ENCODE measurements at regions not wholly inside any gene's neighbourhood (a gene's known extent, or its start where the extent isn't known, plus 50 kb on each side); places are given as distances from the start of the nearest gene placed in this dataset.

DNA sequence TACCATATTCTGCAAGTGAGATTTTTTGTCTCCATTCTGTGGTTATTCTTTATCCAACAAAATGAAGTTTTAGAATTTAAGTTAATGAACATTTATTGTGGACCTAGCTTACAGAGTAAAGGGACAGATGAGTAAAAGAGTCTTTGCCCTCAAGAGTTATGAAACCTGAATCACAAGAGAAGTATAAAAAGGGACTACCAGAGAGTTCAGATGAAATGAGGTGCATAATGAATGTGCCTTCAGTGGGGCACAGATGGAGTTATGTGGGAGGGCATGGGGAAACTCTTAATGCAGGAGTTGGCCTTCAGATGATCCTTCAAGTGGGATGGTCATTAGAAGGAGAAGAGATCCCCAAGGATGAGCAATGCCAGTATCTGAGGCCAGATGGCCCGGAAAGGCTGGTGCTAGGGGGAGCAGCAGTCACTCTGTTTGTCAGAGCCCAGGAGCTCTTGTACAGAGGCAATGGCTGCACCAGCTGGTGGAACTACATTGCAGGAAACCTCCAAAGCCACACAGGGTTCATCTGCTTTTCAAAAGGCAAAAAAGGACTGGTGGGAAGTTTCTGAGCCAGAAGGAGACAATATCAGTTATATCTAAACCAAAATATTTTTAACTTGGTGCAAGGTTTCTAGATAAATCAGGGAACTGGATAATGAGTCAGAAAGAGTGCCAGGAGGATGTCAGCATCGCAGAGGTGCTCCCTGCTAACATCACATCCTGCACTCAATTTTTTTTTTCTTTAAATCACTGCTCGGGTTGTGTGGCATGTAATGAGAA lies 162.0 kb downstream of the KLF6 start:
- ChIA-PET POLR2A (ENCODE audit: unreplicated experiment) (no interaction called here), CTCF (interaction anchor here (0.6 kb wide), 1 partner anchor 525 kb away, joined by 3 read pairs; no protein-coding TSS in a partner anchor)
- Histone ChIP-seq H3K56ac (ENCODE audit: extremely low read depth, insufficient read depth, low read length) (peak overlapping the region; percentile 44; the same call in 1 of the 2 replicates), H3K9ac (ENCODE audit: low read depth, low read length) (no peak overlapping the region), H3K4ac (ENCODE audit: low read depth, low read length) (peak overlapping the region; percentile 74), H2AFZ (replicated peaks; ENCODE audit: low read length, poor library complexity) (no peak overlapping the region), H3K23ac (ENCODE audit: low read depth, low read length) (peak overlapping the region; percentile 19), H3K4me1 (ENCODE audit: control insufficient read depth, insufficient read depth, low read length) (peaks cover 11% of the 10 kb centered on the region), H2BK120ac (ENCODE audit: low read depth, low read length) (peak overlapping the region; percentile 67), H2BK20ac (ENCODE audit: low read depth, low read length) (peak overlapping the region; percentile 28), H3K18ac (ENCODE audit: low read depth, low read length) (peak overlapping the region; percentile 78), H3K79me1 (ENCODE audit: low read depth in 1 of 2, low read length in 2 of 2) (no peaks in the 10 kb centered on the region; a peak in 1 of 4 replicates), H4K5ac (ENCODE audit: low read depth, low read length) (peak overlapping the region; percentile 28), H3K27ac (ENCODE audit: insufficient read depth, low read length) (peak overlapping the region; percentile 15; the same call in 1 of the 2 replicates), H3K14ac (replicated peaks; ENCODE audit: low read depth, low read length) (peak overlapping the region; percentile 77), H4K8ac (ENCODE audit: low read depth in 2 of 2, low read length in 2 of 2) (peak overlapping the region; percentile 32 to 38; a peak in 3 of 4 replicates), H3K36me3 (ENCODE audit: control insufficient read depth, insufficient read depth, low read length) (no peaks in the 10 kb centered on the region), H3K9me1 (ENCODE audit: insufficient read depth, low read length) (peaks cover 9% of the 10 kb centered on the region; the same call in 1 of the 2 replicates), H2AK9ac (replicated peaks; ENCODE audit: low read depth, low read length, poor library complexity) (no peak overlapping the region), H4K20me1 (ENCODE audit: insufficient read depth, low read length) (no peaks in the 10 kb centered on the region), H3K27me3 (ENCODE audit: control insufficient read depth, insufficient read depth, low read length) (no peaks in the 10 kb centered on the region), H3K9me3 (ENCODE audit: control insufficient read depth, insufficient read depth, low read length) (peaks cover 2% of the 10 kb centered on the region; the same call in 1 of the 2 replicates), H3K4me2 (ENCODE audit: low read depth, low read length) (0 out of 2 replicates have a peak overlapping the region, but pooled peaks have one; percentile 6), H3K4me3 (ENCODE audit: insufficient read depth, low read depth, low read length) (no peak overlapping the region), H4K91ac (ENCODE audit: insufficient read depth, low read depth, low read length) (peak overlapping the region; percentile 34; the same call in 1 of the 2 replicates), H2BK5ac (ENCODE audit: low read depth, low read length, poor library complexity, severe bottlenecking) (peak overlapping the region; percentile 87), H2BK15ac (ENCODE audit: low read depth, low read length) (peak overlapping the region; percentile 54; the same call in 1 of the 3 replicates), H2AK5ac (ENCODE audit: low read depth, low read length) (peak overlapping the region; percentile 21; the same call in 1 of the 2 replicates)
- no TSS peak for BruUV-seq (replicated peaks)
- DNase-seq (peak; percentile 55), ATAC-seq (ENCODE audit: low read depth) (peak; percentile 14)
- in situ Hi-C loops (cut with MboI; ENCODE audit: low sequenced_read_pairs), result loop anchor here (10.0 kb wide), 1 partner anchor 158 kb away; no protein-coding TSS in a partner anchor
- 100% methylated on average over 1 of the region's 3 CpGs; no CpG with 5 or more reads in 1 of the 2 experiments for WGBS, 2 experiments (ENCODE audit: extremely low coverage in 2 of 2, insufficient read length in 1 of 2)
- dilution Hi-C loops (cut with HindIII; ENCODE audit: low sequenced_read_pairs, unreplicated experiment), result no loop called here
- intact Hi-C loops (cut with micrococcal nuclease), result loop anchor here (5.0 to 10.0 kb wide), 3 partner anchors 154 to 1142 kb away; no protein-coding TSS in a partner anchor
- TF ChIP-seq NFE2L2 (IDR thresholded peaks at IDR 0.05; ENCODE audit: low read depth, low read length), result no peak
- TF ChIP-seq FOS (IDR thresholded peaks at IDR 0.05; ENCODE audit: low read depth, low read length), result no peak
- TF ChIP-seq MAZ (IDR thresholded peaks at IDR 0.05; ENCODE audit: borderline replicate concordance, low read depth, low read length), result no peak
- TF ChIP-seq, protein P1, sequence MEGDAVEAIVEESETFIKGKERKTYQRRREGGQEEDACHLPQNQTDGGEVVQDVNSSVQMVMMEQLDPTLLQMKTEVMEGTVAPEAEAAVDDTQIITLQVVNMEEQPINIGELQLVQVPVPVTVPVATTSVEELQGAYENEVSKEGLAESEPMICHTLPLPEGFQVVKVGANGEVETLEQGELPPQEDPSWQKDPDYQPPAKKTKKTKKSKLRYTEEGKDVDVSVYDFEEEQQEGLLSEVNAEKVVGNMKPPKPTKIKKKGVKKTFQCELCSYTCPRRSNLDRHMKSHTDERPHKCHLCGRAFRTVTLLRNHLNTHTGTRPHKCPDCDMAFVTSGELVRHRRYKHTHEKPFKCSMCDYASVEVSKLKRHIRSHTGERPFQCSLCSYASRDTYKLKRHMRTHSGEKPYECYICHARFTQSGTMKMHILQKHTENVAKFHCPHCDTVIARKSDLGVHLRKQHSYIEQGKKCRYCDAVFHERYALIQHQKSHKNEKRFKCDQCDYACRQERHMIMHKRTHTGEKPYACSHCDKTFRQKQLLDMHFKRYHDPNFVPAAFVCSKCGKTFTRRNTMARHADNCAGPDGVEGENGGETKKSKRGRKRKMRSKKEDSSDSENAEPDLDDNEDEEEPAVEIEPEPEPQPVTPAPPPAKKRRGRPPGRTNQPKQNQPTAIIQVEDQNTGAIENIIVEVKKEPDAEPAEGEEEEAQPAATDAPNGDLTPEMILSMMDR (conservative IDR thresholded peaks at IDR 0.05; ENCODE audit: low read depth, low read length), result no peak
- no peak for TF ChIP-seq RAD21 (IDR thresholded peaks at IDR 0.05; ENCODE audit: low read length)
- TF ChIP-seq CEBPB (IDR thresholded peaks at IDR 0.05; ENCODE audit: low read depth, low read length), result no peak
- no peak for TF ChIP-seq SMC3 (IDR thresholded peaks at IDR 0.05; ENCODE audit: low read depth, low read length)
- TF ChIP-seq MXI1 (IDR thresholded peaks at IDR 0.05; ENCODE audit: borderline replicate concordance, low read depth, low read length), result no peak
- TF ChIP-seq, protein P2, sequence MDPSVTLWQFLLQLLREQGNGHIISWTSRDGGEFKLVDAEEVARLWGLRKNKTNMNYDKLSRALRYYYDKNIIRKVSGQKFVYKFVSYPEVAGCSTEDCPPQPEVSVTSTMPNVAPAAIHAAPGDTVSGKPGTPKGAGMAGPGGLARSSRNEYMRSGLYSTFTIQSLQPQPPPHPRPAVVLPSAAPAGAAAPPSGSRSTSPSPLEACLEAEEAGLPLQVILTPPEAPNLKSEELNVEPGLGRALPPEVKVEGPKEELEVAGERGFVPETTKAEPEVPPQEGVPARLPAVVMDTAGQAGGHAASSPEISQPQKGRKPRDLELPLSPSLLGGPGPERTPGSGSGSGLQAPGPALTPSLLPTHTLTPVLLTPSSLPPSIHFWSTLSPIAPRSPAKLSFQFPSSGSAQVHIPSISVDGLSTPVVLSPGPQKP (IDR thresholded peaks at IDR 0.05; ENCODE audit: borderline replicate concordance, low read depth, low read length), result no peak
- no peak for TF ChIP-seq BHLHE40 (IDR thresholded peaks at IDR 0.05; ENCODE audit: low read depth, low read length)
- no peak for TF ChIP-seq POLR2A (IDR thresholded peaks at IDR 0.05; ENCODE audit: low read depth, low read length)
- TF ChIP-seq CHD1 (IDR thresholded peaks at IDR 0.05; ENCODE audit: low read depth, low read length), result no peak
- TF ChIP-seq, protein P3, sequence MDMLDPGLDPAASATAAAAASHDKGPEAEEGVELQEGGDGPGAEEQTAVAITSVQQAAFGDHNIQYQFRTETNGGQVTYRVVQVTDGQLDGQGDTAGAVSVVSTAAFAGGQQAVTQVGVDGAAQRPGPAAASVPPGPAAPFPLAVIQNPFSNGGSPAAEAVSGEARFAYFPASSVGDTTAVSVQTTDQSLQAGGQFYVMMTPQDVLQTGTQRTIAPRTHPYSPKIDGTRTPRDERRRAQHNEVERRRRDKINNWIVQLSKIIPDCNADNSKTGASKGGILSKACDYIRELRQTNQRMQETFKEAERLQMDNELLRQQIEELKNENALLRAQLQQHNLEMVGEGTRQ (IDR thresholded peaks at IDR 0.05; ENCODE audit: low read depth, low read length), result no peak
- no peak for TF ChIP-seq RFX5 (IDR thresholded peaks at IDR 0.05; ENCODE audit: low read depth, low read length)
